Aorta (tissue), 5 donors: ENCODE measurements at regions not wholly inside any gene's neighbourhood (a gene's known extent, or its start where the extent isn't known, plus 50 kb on each side); places are given as distances from the start of the nearest gene placed in this dataset.
A peak's percentile ranks its signal among the peaks of the same experiment; 100 is the strongest.

Experiments used
- ATAC-seq: fragments of 200-7000 bp; cut with Tn5 transposase; one replicate; pipeline ENCODE4 v1.9.1; 2022; ENCODE audit warnings: moderate library complexity; ENCODE audit not compliant: low FRiP score
- DNase-seq, 2 donors: peaks; one replicate each; pipeline ENCODE4 v3.0.0-alpha.2; 2020
- H3K27ac ChIP-seq, 2 donors: one replicate each; pipeline ENCODE4 v1.5.1; 2013; ENCODE audit warnings: low read length in 2 of 2, mild to moderate bottlenecking in 2 of 2, moderate library complexity in 2 of 2, control low read depth in 1 of 2, inconsistent platforms in 1 of 2, low read depth in 1 of 2
- H3K27me3 ChIP-seq, 2 donors: one replicate each; pipeline ENCODE4 v1.6.1; 2013; ENCODE audit warnings: control low read depth in 1 of 2, low read length in 1 of 2, mild to moderate bottlenecking in 1 of 2, moderate library complexity in 1 of 2; ENCODE audit not compliant: insufficient read depth in 2 of 2, control insufficient read depth in 1 of 2
- H3K36me3 ChIP-seq, 2 donors: one replicate each; pipeline ENCODE4 v1.6.1; 2013; ENCODE audit warnings: control low read depth in 1 of 2, low read length in 1 of 2, mild to moderate bottlenecking in 1 of 2; ENCODE audit not compliant: insufficient read depth in 2 of 2, control insufficient read depth in 1 of 2
- H3K4me1 ChIP-seq, 2 donors: one replicate each; pipeline ENCODE4 v1.6.1; 2013; ENCODE audit warnings: low read length in 2 of 2, control low read depth in 1 of 2, mild to moderate bottlenecking in 1 of 2, moderate library complexity in 1 of 2; ENCODE audit not compliant: insufficient read depth in 2 of 2, control insufficient read depth in 1 of 2
- H3K4me3 ChIP-seq, 2 donors: one replicate each; pipeline ENCODE4 v1.5.1; 2013; ENCODE audit warnings: low read length in 2 of 2, control low read depth in 1 of 2, mild to moderate bottlenecking in 1 of 2
- H3K9me3 ChIP-seq: one replicate; pipeline ENCODE4 v1.6.1; 2013; ENCODE audit warnings: mild to moderate bottlenecking, low read length; ENCODE audit not compliant: control insufficient read depth
- WGBS, 2 donors: extraction: QIAGEN DNeasy Blood & Tissue Kit; methylation state at CpG; one replicate each; pipeline ENCODE4 v1.1.7; 2013; 5-methylcytosine and 5-hydroxymethylcytosine counted together
- intact Hi-C, 2 donors: fragments of 100-400 bp; cut with DNase I; formaldehyde crosslinking; loops; one replicate each; pipeline versions ENCODE4 v1.14.2 to v1.15.0; 2022
- donor health status: healthy with polysubstance abuse.
- donor health status: Bipolar disorder and iron deficiency.
- donor health status: DM: no; HTN: no; CAD: no.
- donor health status: DM: no; HTN: no; CAD: no.
- donor health status: DM: yes; HTN: yes; CAD: no.

DNA sequence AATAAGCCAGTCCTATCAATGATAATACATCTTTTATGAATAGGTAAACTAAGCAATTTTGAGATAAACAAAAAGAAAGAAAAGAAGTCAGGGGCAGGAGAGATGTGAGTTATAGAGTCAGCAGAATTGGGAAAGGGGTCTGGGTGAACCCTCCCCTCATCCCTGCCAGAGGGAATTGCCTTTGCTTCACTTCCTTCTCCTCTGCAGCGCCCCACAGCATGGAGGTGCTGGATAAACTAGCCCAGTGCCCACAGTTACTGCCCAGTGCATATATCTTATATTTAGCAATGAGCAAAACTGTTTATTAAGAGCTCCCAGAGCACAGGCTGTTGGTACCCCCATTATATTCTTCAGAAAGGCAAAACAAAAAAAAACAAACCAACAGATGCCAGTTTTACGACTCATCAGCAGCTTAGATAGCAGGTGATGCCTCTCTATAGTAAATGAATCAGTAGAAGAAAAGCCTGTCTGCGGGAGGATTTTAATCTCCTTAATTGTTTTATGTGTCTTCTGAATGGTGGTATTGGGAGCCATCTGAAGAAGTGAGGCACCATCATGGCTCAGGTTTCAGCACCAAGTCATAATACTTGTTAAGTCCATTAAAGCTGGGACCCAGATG is 419.2 kb downstream of the EPM2A start:
- DNase-seq: no peak
- intact Hi-C loops: no loop called here
- no peak overlapping the region for H3K27ac ChIP-seq
- H3K9me3 ChIP-seq: no peaks in the 10 kb centered on the region
- H3K36me3 ChIP-seq: no peaks in the 10 kb centered on the region
- ATAC-seq: no peak
- H3K4me3 ChIP-seq: no peak overlapping the region
- H3K27me3 ChIP-seq: no peaks in the 10 kb centered on the region
- no peaks in the 10 kb centered on the region for H3K4me1 ChIP-seq
- 88 to 93% methylated on average over 3 of the region's 3 CpGs for WGBS, 2 donors

- DNase-seq: no peak
- Histone ChIP-seq H3K27me3 (no peaks in the 10 kb centered on the region), H3K27ac (no peak overlapping the region), H3K4me3 (no peak overlapping the region), H3K4me1 (peaks cover 0 to 3% of the 10 kb centered on the region in 2 donors), H3K9me3 (no peaks in the 10 kb centered on the region), H3K36me3 (no peaks in the 10 kb centered on the region)
- intact Hi-C loops: no loop called here
- ATAC-seq: no peak
Observed at GRCh38 chr6:145318952-145319351, 416.4 kb downstream of the EPM2A start.

DNA sequence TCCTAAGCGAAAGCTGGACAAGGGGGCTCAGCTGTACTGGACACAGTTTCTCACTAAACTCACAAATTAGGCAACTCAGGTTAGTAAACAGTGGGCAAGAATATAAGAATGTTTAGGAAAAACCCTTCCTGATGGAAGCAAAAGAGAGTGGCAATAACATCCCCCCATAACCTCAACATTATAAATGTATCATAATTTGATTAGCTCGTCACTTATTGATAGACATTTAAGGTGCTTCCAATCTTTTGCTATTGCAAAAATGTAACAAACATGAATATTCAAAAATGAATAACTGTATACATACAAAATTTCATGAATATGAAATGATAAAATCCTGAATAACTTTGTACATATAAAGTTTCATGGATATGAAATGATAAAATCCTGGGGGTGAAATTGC is 415.7 kb downstream of the EPM2A start:
- Histone ChIP-seq H3K4me1 (peaks cover 0 to 3% of the 10 kb centered on the region in 2 donors), H3K4me3 (no peak overlapping the region), H3K9me3 (no peaks in the 10 kb centered on the region), H3K27ac (no peak overlapping the region), H3K36me3 (no peaks in the 10 kb centered on the region), H3K27me3 (no peaks in the 10 kb centered on the region)
- intact Hi-C loops: no loop called here
- 96 to 99% methylated on average over 2 of the region's 2 CpGs for WGBS, 2 donors
- DNase-seq (no peak), ATAC-seq (no peak)

DNA sequence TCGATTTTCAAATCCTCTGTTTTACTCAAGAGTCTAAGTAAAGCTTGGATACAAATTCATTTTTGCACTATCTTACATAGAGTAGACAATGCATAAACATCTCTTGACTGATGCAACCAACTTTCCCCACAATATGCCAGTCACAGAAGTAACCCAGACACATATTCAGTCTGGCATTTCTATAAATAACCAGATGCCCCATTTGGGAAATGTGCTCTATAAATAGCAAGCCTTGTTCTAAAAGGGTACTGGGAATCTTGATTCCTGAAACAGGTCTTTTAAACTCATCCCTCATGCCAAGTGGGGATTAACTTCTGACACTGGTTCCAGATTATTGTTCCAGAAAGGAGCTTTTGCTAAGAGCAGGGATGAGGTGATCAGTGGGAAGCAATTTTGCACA is 411.7 kb downstream of the EPM2A start:
- H3K27ac ChIP-seq: no peak overlapping the region
- DNase-seq (no peak), ATAC-seq (no peak)
- H3K4me1 ChIP-seq: peaks cover 1 to 3% of the 10 kb centered on the region in 2 donors
- intact Hi-C loops: no loop called here
- H3K4me3 ChIP-seq: no peak overlapping the region
- H3K9me3 ChIP-seq: no peaks in the 10 kb centered on the region
- WGBS, 2 donors: 12 to 22% methylated on average over 1 of the region's 1 CpG
- no peaks in the 10 kb centered on the region for H3K36me3 ChIP-seq
- H3K27me3 ChIP-seq: no peaks in the 10 kb centered on the region

DNA sequence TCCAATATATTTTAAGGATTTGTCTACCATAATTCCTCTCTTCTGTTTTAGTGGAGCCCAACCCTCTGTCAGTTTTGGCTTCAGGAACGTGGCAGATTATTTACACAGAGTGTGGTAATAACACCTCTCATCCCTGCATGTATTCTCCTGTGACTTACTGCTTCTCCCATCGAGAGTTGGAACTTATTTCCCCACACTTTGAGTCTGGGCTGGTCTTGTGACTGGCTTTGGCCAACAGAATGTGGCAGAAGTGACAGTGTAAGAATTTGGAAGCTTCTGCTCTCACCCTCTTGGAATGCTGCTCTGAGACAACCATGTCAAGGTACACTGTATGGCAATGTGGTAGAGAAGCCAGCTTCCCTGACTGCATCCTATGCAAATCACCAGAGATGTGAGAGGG is 407.7 kb downstream of the EPM2A start:
- Histone ChIP-seq H3K36me3 (no peaks in the 10 kb centered on the region), H3K4me1 (peaks cover 1 to 3% of the 10 kb centered on the region in 2 donors), H3K4me3 (no peak overlapping the region), H3K9me3 (no peaks in the 10 kb centered on the region), H3K27me3 (no peaks in the 10 kb centered on the region), H3K27ac (no peak overlapping the region)
- WGBS, 2 donors: 62 to 73% methylated on average over 2 of the region's 2 CpGs
- no peak for DNase-seq
- intact Hi-C loops: no loop called here
- ATAC-seq: no peak

- WGBS, 2 donors: 6 to 7% methylated on average over 3 of the region's 3 CpGs
- Histone ChIP-seq H3K4me1 (peaks cover 0 to 1% of the 10 kb centered on the region in 2 donors), H3K9me3 (no peaks in the 10 kb centered on the region), H3K27ac (no peak overlapping the region), H3K36me3 (no peaks in the 10 kb centered on the region), H3K27me3 (no peaks in the 10 kb centered on the region), H3K4me3 (no peak overlapping the region)
- DNase-seq: no peak
- intact Hi-C loops: no loop called here
- ATAC-seq: peak; percentile 45
Observed at GRCh38 chr6:145329257-145329656, 406.1 kb downstream of the EPM2A start.

DNA sequence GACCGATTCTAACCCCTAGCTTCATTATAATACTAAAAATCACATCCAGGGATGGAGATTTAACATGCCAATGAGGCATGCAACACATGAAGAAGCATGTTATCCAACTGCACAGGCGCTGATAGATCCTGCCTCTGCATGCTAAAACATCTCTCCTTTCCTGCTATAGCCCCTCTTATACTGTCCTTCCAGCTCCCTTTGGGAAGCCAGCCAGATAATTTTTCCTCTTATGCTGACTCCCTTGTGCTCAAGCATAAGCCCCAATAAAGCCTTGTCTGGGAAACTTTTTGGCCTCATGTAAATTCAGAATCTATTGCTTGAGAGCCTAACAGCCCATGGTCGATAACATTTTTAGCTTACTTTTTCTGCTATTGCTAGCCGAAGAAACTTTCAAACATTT is 404.3 kb downstream of the EPM2A start:
- ATAC-seq: no peak

GRCh38 chr6:145332011-145332410 is 403.3 kb downstream of the EPM2A start:
- DNase-seq: no peak
- 61 to 73% methylated on average over 2 of the region's 2 CpGs for WGBS, 2 donors
- Histone ChIP-seq H3K4me3 (no peak overlapping the region), H3K27ac (no peak overlapping the region), H3K27me3 (no peaks in the 10 kb centered on the region), H3K9me3 (no peaks in the 10 kb centered on the region), H3K36me3 (no peaks in the 10 kb centered on the region), H3K4me1 (peaks cover 0 to 1% of the 10 kb centered on the region in 2 donors)
- no peak for ATAC-seq
- intact Hi-C loops: no loop called here

More for the DNA sequence above, 404.3 kb downstream of the EPM2A start:
- 82 to 88% methylated on average over 4 of the region's 4 CpGs for WGBS, 2 donors
- Histone ChIP-seq H3K4me3 (no peak overlapping the region), H3K36me3 (no peaks in the 10 kb centered on the region), H3K27me3 (no peaks in the 10 kb centered on the region), H3K9me3 (no peaks in the 10 kb centered on the region), H3K27ac (no peak overlapping the region), H3K4me1 (peaks cover 0 to 1% of the 10 kb centered on the region in 2 donors)
- no peak for DNase-seq
- intact Hi-C loops: no loop called here

GRCh38 chr6:145336119-145336518 is 399.2 kb downstream of the EPM2A start:
- Histone ChIP-seq H3K9me3 (no peaks in the 10 kb centered on the region), H3K27ac (no peak overlapping the region), H3K36me3 (no peaks in the 10 kb centered on the region), H3K27me3 (no peaks in the 10 kb centered on the region), H3K4me3 (no peak overlapping the region), H3K4me1 (no peaks in the 10 kb centered on the region)
- no peak for ATAC-seq
- no peak for DNase-seq
- 92 to 94% methylated on average over 4 of the region's 4 CpGs for WGBS, 2 donors
- intact Hi-C loops: no loop called here
